A673 (cell line): ENCODE measurements at regions not wholly inside any gene's neighbourhood (a gene's known extent, or its start where the extent isn't known, plus 50 kb on each side); places are given as distances from the start of the nearest gene placed in this dataset.

Experiments used
- BruUV-seq: library from RNA; stranded (reverse); fragments of 400-500 nt; replicated peaks from 2 replicates; lab custom pipeline; 2021; lab: Mats Ljungman, UMichigan
- CTCF ChIA-PET: fragments of 300-600 bp; sonication (Branson Sonifier 250); formaldehyde crosslinking; loops from one replicate; lab custom pipeline; 2022; ENCODE audit warnings: antibody characterized with exemption; lab: Charles Lee
- POLR2A ChIA-PET: fragments of 300-600 bp; sonication (Branson Sonifier 250); formaldehyde crosslinking; loops from one replicate; lab custom pipeline; 2022; ENCODE audit warnings: antibody characterized with exemption; ENCODE audit not compliant: low non-redundant PET; lab: Charles Lee
- DNase-seq: peaks from one replicate; pipeline ENCODE4 v3.0.0-alpha.2; 2015; ENCODE audit warnings: low spot score
- H3K27ac ChIP-seq: fragments of 200-600 bp; sonication (generic); 2 replicates; pipeline ENCODE4 v1.5.1; 2016; ENCODE audit warnings: mixed run types, low read depth, mild to moderate bottlenecking, mixed read lengths, antibody characterized with exemption, low read length; ENCODE audit not compliant: poor library complexity, severe bottlenecking
- H3K27me3 ChIP-seq: fragments of 200-600 bp; sonication (generic); replicated peaks from 2 replicates; pipeline ENCODE4 v1.6.1; 2017; ENCODE audit warnings: mixed run types, low read depth, mild to moderate bottlenecking, mixed read lengths, antibody characterized with exemption, low read length; ENCODE audit not compliant: insufficient read depth, poor library complexity
- H3K36me3 ChIP-seq: fragments of 200-600 bp; sonication (generic); 2 replicates; pipeline ENCODE4 v1.6.1; 2016; ENCODE audit warnings: mixed run types, mild to moderate bottlenecking, mixed read lengths, antibody characterized with exemption, low read length; ENCODE audit not compliant: insufficient read depth, poor library complexity, severe bottlenecking
- H3K4me1 ChIP-seq: fragments of 200-600 bp; sonication (generic); 2 replicates; pipeline ENCODE4 v1.6.1; 2017; ENCODE audit warnings: mixed run types, mild to moderate bottlenecking, mixed read lengths, antibody characterized with exemption, low read length; ENCODE audit not compliant: insufficient read depth, poor library complexity, severe bottlenecking
- H3K4me3 ChIP-seq: fragments of 200-600 bp; sonication (generic); 2 replicates; pipeline ENCODE4 v1.5.1; 2016; ENCODE audit warnings: low read depth, mixed run types, mild to moderate bottlenecking, mixed read lengths, low read length; ENCODE audit not compliant: poor library complexity, severe bottlenecking
- H3K9me3 ChIP-seq: fragments of 200-600 bp; sonication (generic); 2 replicates; pipeline ENCODE4 v1.6.1; 2016; ENCODE audit warnings: mixed run types, low read depth, mild to moderate bottlenecking, mixed read lengths, antibody characterized with exemption, low read length; ENCODE audit not compliant: poor library complexity, severe bottlenecking
- EZH2 ChIP-seq: fragments of 200-600 bp; sonication (generic); IDR thresholded peaks from 2 replicates; pipeline ENCODE4 v1.6.1; 2017; ENCODE audit warnings: borderline replicate concordance, low read depth, mild to moderate bottlenecking, mixed read lengths, antibody characterized with exemption, low read length; ENCODE audit not compliant: poor library complexity, severe bottlenecking
- intact Hi-C: fragments of 100-400 bp; cut with micrococcal nuclease; formaldehyde crosslinking; loops from one replicate; pipeline ENCODE4 v1.10.0; 2022; ENCODE audit not compliant: unreplicated experiment
- TF ChIP-seq, protein P1 (sequence below): fragments of 300-800, 200-600 bp; sonication (generic); conservative IDR thresholded peaks from 2 replicates; pipeline ENCODE4 v1.5.1; 2017; ENCODE audit warnings: low read depth, mild to moderate bottlenecking, antibody characterized with exemption, low read length, moderate library complexity, mixed read lengths

DNA sequence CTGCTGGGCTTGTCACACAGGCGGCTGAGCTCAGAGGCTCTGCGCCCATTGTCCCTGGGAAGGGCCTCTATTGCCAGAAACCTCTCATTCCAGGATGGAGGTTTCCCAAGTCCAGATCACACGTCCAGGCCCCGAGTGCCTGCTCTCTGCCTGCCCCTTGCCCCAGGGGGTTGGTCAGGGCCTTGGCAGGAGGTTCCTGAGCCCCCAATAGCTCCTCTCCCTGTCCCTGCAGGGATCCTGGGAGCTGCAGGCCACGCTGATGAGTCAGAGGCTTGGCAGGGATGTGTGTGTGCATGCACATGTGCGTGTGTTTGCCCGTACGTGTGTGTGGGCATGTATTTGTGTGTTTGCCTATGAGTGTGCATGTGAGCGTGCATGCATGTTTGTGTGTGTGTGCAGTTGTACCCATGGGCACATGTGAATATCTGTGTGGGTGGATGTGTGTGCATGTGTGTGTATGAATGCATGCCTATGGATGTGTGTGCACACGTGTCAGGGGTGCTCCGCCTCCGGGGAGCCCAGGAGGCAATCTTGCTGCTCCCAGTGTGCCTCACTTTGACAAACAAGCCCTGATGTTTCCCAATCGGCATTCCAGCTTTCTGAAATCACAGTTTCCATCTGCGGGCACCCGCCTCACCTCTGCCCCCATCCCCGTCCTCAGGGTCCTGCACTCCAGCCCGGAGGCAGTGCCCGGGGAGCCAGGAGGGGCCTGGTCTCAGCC, 98.4 kb upstream of the GSE1 start:
- CTCF ChIA-PET, result interaction anchor here (1.0 to 1.2 kb wide), 2 partner anchors 55 to 99 kb away, joined by 3 to 4 read pairs; no protein-coding TSS in a partner anchor
- BruUV-seq, result no TSS peak
- TF ChIP-seq, protein P1, sequence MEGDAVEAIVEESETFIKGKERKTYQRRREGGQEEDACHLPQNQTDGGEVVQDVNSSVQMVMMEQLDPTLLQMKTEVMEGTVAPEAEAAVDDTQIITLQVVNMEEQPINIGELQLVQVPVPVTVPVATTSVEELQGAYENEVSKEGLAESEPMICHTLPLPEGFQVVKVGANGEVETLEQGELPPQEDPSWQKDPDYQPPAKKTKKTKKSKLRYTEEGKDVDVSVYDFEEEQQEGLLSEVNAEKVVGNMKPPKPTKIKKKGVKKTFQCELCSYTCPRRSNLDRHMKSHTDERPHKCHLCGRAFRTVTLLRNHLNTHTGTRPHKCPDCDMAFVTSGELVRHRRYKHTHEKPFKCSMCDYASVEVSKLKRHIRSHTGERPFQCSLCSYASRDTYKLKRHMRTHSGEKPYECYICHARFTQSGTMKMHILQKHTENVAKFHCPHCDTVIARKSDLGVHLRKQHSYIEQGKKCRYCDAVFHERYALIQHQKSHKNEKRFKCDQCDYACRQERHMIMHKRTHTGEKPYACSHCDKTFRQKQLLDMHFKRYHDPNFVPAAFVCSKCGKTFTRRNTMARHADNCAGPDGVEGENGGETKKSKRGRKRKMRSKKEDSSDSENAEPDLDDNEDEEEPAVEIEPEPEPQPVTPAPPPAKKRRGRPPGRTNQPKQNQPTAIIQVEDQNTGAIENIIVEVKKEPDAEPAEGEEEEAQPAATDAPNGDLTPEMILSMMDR, result no peak
- TF ChIP-seq EZH2, result no peak
- no peak overlapping the region for H3K4me3 ChIP-seq
- no peaks in the 10 kb centered on the region for H3K9me3 ChIP-seq
- H3K27ac ChIP-seq, result peak overlapping the region; percentile 68
- DNase-seq, result peak; percentile 88
- H3K27me3 ChIP-seq, result no peaks in the 10 kb centered on the region
- intact Hi-C loops, result no loop called here
- peaks cover 39% of the 10 kb centered on the region for H3K4me1 ChIP-seq
- H3K36me3 ChIP-seq, result no peaks in the 10 kb centered on the region
- POLR2A ChIA-PET, result no interaction called here

DNA sequence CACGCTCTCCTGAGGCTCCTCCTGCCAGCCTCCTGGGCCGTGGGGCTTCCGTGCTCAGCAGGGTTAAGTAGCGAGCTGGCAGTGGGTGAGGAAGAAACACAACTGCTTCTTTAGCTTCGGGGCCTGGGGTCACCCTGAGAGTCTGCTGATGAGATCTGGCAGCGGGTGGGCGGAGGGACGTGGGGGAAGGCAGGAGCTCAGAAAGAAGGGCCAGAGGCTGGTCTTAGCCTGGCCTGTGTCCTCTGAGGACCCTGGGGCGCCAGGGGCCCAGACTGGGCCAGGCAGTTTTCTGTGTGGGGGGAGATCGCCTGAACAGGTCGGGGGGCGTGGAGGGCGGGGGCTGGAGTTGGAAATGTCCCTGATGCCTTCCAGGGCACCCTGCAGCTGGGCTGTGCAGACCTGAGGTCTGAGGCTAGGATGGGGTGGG, 97.8 kb upstream of the GSE1 start:
- H3K4me3 ChIP-seq, result no peak overlapping the region
- CTCF ChIA-PET, result interaction anchor here (1.0 kb wide), 1 partner anchor 54 kb away, joined by 4 read pairs; no protein-coding TSS in a partner anchor
- BruUV-seq, result no TSS peak
- H3K27me3 ChIP-seq, result no peaks in the 10 kb centered on the region
- H3K4me1 ChIP-seq, result peaks cover 33% of the 10 kb centered on the region
- H3K27ac ChIP-seq, result peak overlapping the region; percentile 68
- TF ChIP-seq, protein P1, result no peak
- no peak for TF ChIP-seq EZH2
- no peaks in the 10 kb centered on the region for H3K36me3 ChIP-seq
- H3K9me3 ChIP-seq, result no peaks in the 10 kb centered on the region
- intact Hi-C loops, result no loop called here
- DNase-seq, result peak; percentile 67
- POLR2A ChIA-PET, result no interaction called here

GRCh38 chr16:85515830-85516397, 97.2 kb upstream of the GSE1 start:
- H3K36me3 ChIP-seq, result no peaks in the 10 kb centered on the region
- DNase-seq, result no peak
- no peak overlapping the region for H3K4me3 ChIP-seq
- CTCF ChIA-PET, result no interaction called here
- peak overlapping the region; percentile 68 for H3K27ac ChIP-seq
- BruUV-seq, result no TSS peak
- no peak for TF ChIP-seq EZH2
- TF ChIP-seq, protein P1, result no peak
- no peaks in the 10 kb centered on the region for H3K9me3 ChIP-seq
- POLR2A ChIA-PET, result no interaction called here
- intact Hi-C loops, result no loop called here
- peaks cover 30% of the 10 kb centered on the region for H3K4me1 ChIP-seq
- no peaks in the 10 kb centered on the region for H3K27me3 ChIP-seq
